HEK293 (cell line): ENCODE measurements at regions not wholly inside any gene's neighbourhood (a gene's known extent, or its start where the extent isn't known, plus 50 kb on each side); places are given as distances from the start of the nearest gene placed in this dataset.

Source experiments
- CTCF ChIP-seq: fragments of 450-650 bp; formaldehyde crosslinking; IDR thresholded peaks from 2 replicates; pipeline ENCODE4 v1.5.1; 2016; ENCODE audit warnings: missing biosample characterization, missing genetic modification characterization
- MYNN ChIP-seq: fragments of 450-650 bp; formaldehyde crosslinking; IDR thresholded peaks from 2 replicates; pipeline ENCODE4 v1.5.1; 2016; ENCODE audit warnings: missing biosample characterization, missing genetic modification characterization, borderline replicate concordance
- REST ChIP-seq: fragments of 450-650 bp; formaldehyde crosslinking; IDR thresholded peaks from 2 replicates; pipeline ENCODE4 v1.5.1; 2016; ENCODE audit warnings: missing biosample characterization, missing genetic modification characterization
- ZNF398 ChIP-seq: fragments of 450-650 bp; formaldehyde crosslinking; IDR thresholded peaks from 2 replicates; pipeline ENCODE4 v1.5.1; 2017; ENCODE audit warnings: missing biosample characterization, missing genetic modification characterization
- ZNF777 ChIP-seq: fragments of 450-650 bp; formaldehyde crosslinking; IDR thresholded peaks from 2 replicates; pipeline ENCODE4 v1.5.1; 2017; ENCODE audit warnings: missing biosample characterization, missing genetic modification characterization, borderline replicate concordance

GRCh38 chr10:36168777-36169176 is 526.7 kb upstream of the FZD8 start:
- no peak for TF ChIP-seq CTCF (tag by site-specific recombination)
- TF ChIP-seq ZNF777: no peak
- TF ChIP-seq ZNF398 (tag by site-specific recombination): no peak
- TF ChIP-seq REST (tag by site-specific recombination): no peak
- TF ChIP-seq MYNN (tag by site-specific recombination): no peak
